WERI-Rb-1 (cell line): ENCODE measurements at regions not wholly inside any gene's neighbourhood (a gene's known extent, or its start where the extent isn't known, plus 50 kb on each side); places are given as distances from the start of the nearest gene placed in this dataset.

Source experiments
- DNase-seq: peaks from one replicate; pipeline ENCODE4 v3.0.0-alpha.2; 2020
- H3K27ac ChIP-seq: fragments of 250-450 bp; sonication (Bioruptor Pico); 2 replicates; pipeline ENCODE4 v1.5.1; 2020; ENCODE audit warnings: mild to moderate bottlenecking, moderate library complexity
- H3K27me3 ChIP-seq: fragments of 250-450 bp; sonication (Bioruptor Pico); 2 replicates; pipeline ENCODE4 v1.5.1; 2021; ENCODE audit warnings: mild to moderate bottlenecking, low read depth, moderate library complexity; ENCODE audit not compliant: insufficient read depth, severe bottlenecking
- H3K36me3 ChIP-seq: fragments of 250-450 bp; sonication (Bioruptor Pico); 2 replicates; pipeline ENCODE4 v1.5.1; 2020; ENCODE audit warnings: mild to moderate bottlenecking, moderate library complexity
- H3K4me3 ChIP-seq: 2 replicates; pipeline ENCODE4 v1.5.1; 2011; ENCODE audit warnings: low read depth, mild to moderate bottlenecking, control low read depth, low read length
- H3K9me3 ChIP-seq: fragments of 250-450 bp; sonication (Bioruptor Pico); 2 replicates; pipeline ENCODE4 v1.5.1; 2021; ENCODE audit warnings: mild to moderate bottlenecking, moderate library complexity; ENCODE audit not compliant: severe bottlenecking
- TF ChIP-seq, protein P1 (sequence below): IDR thresholded peaks from 2 replicates; pipeline ENCODE4 v1.5.1; 2011; ENCODE audit warnings: low read depth, mild to moderate bottlenecking, control low read depth, inconsistent platforms, low read length

DNA sequence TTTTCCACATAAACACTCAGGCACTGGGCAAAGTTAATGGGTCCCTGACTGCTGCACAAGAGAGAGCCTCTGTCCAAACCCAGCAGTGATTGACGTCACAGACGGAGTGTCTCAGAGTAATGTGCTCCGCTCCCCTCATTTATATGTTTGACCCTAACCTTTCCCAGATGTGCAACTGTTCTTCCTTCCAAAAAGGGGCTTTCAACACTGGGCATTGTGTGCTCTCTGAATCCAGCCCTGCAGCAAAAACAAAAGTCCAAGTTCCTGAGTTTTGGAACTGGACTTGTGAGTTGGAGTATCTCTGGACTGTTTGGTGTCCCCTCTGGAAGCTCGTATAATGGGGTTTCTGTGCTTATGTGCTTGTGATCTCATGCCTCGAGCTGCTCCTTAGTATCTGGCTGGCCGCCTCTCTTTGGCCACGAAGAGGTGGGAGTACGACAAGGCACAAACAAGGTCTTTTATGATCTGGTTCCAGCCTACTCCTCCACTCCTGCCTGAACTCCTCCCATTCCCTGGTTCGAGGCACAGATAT lies 76.4 kb upstream of the SMIM36 start:
- TF ChIP-seq, protein P1, sequence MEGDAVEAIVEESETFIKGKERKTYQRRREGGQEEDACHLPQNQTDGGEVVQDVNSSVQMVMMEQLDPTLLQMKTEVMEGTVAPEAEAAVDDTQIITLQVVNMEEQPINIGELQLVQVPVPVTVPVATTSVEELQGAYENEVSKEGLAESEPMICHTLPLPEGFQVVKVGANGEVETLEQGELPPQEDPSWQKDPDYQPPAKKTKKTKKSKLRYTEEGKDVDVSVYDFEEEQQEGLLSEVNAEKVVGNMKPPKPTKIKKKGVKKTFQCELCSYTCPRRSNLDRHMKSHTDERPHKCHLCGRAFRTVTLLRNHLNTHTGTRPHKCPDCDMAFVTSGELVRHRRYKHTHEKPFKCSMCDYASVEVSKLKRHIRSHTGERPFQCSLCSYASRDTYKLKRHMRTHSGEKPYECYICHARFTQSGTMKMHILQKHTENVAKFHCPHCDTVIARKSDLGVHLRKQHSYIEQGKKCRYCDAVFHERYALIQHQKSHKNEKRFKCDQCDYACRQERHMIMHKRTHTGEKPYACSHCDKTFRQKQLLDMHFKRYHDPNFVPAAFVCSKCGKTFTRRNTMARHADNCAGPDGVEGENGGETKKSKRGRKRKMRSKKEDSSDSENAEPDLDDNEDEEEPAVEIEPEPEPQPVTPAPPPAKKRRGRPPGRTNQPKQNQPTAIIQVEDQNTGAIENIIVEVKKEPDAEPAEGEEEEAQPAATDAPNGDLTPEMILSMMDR: no peak
- Histone ChIP-seq H3K36me3 (no peaks in the 10 kb centered on the region), H3K4me3 (no peak overlapping the region), H3K27ac (no peak overlapping the region), H3K27me3 (peaks cover 4% of the 10 kb centered on the region), H3K9me3 (no peaks in the 10 kb centered on the region)
- DNase-seq: no peak

DNA sequence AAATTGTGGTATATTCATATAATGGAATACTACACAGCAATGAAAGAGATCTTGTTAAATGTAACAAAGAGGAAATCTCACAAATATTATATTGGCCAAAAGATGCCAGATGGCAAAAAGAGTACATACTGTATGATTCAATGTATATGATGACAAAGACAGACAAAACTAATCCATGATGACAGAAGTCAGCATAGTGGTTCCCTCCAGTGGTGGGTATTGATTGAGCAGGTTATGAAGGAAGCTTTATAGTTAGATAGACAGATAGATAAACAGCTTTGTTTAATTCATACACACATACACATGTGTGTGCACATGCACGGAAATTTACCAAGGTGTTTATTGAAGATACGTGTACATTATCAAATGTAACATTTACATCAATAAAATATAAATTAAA lies 74.4 kb upstream of the SMIM36 start:
- TF ChIP-seq, protein P1: no peak
- DNase-seq: no peak
- peaks cover 4% of the 10 kb centered on the region for H3K27me3 ChIP-seq
- no peaks in the 10 kb centered on the region for H3K36me3 ChIP-seq
- H3K9me3 ChIP-seq: no peaks in the 10 kb centered on the region
- no peak overlapping the region for H3K4me3 ChIP-seq
- H3K27ac ChIP-seq: no peak overlapping the region

DNA sequence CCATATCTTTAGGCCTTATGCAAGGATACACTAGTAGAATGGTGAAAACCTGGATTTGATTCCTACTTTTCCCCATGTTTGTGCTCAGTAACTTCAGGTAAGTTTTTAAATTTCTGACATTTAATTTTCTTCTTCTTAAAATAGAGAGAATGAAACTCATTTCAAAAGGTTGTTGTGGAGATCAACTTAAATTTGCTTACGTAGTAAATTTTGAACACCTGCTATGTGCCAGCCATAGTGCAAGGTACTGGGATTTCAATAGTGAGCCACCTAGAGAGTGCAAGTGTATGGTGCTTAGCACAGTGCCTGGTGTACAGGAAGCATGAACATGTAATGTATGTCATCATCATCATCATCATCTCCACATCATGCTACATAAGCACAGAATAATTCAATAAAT lies 73.6 kb upstream of the SMIM36 start:
- H3K27me3 ChIP-seq: peaks cover 12% of the 10 kb centered on the region
- H3K36me3 ChIP-seq: no peaks in the 10 kb centered on the region

DNA sequence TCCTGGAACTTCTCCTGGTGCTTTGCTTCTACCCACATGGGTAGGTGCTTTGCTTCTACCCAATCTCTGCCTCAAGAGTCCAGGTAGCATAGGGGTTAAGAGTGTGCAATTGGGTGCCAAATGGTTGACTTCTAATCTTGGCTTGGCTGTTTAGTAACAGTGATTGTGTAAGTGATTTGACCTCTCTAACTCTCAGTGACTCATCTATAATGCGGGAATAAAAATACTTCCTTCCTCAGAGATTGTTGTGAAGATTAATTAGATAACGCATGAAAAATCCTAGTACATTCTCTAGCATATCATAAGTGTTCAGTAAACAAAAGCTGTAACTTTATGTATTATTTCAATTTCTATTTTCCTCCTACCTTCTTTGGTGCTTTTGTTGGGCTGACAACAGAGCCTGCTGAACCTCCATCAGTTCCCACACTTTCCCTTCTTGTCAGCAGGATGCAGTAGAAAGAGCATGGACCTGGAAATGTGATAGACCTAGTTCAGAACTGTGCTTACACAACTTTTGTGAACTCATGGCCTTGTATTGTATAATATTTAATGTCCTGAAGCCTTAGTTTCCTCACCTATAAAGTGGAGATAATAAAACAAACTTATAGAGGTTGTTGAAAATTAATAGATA lies 72.9 kb upstream of the SMIM36 start:
- Histone ChIP-seq H3K27me3 (peaks cover 12% of the 10 kb centered on the region), H3K4me3 (no peak overlapping the region), H3K9me3 (no peaks in the 10 kb centered on the region), H3K27ac (no peak overlapping the region), H3K36me3 (no peaks in the 10 kb centered on the region)
- TF ChIP-seq, protein P1: no peak
- no peak for DNase-seq

More for the DNA sequence above, 73.6 kb upstream of the SMIM36 start:
- Histone ChIP-seq H3K27ac (no peak overlapping the region), H3K9me3 (no peaks in the 10 kb centered on the region), H3K4me3 (no peak overlapping the region)
- TF ChIP-seq, protein P1: no peak
- no peak for DNase-seq

DNA sequence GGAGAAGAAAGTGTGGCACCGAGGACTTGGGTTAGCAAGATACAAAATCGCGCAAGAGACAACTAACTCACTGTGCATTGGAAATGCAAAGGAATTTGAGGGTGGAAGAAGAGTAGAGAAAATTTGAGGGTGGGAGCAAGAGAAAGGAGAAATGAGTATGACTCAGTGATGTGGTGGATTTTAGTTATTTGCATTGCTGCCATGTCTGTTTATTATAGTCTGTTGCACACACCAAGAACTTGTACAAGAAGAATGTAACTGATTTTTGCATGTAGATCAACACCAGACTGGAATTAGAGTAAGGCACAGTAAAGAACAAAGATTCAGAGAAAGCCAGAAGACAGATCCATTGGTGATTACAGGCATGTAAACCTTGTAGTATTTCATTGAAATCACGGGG lies 71.6 kb upstream of the SMIM36 start:
- H3K4me3 ChIP-seq: no peak overlapping the region
- H3K27me3 ChIP-seq: peaks cover 11% of the 10 kb centered on the region
- TF ChIP-seq, protein P1: no peak
- H3K27ac ChIP-seq: no peak overlapping the region
- no peaks in the 10 kb centered on the region for H3K36me3 ChIP-seq
- DNase-seq: no peak
- H3K9me3 ChIP-seq: peaks cover 3% of the 10 kb centered on the region
